Spleen (tissue), 11 donors: ENCODE measurements at regions not wholly inside any gene's neighbourhood (a gene's known extent, or its start where the extent isn't known, plus 50 kb on each side); places are given as distances from the start of the nearest gene placed in this dataset.

Experiments
- DNase-seq: peaks from one replicate; pipeline ENCODE4 v3.0.0-alpha.2; 2020
- H3K27ac ChIP-seq, 8 donors: fragments of 200-600 bp; sonication (generic) in 7 of 8; 1 replicate in 4 of 8; 2 replicates in 4 of 8; pipeline versions ENCODE4 v1.5.0 to v1.8.0; 2016 to 2021; ENCODE audit warnings: inconsistent platforms in 4 of 8, mild to moderate bottlenecking in 4 of 8, moderate library complexity in 1 of 8
- H3K27me3 ChIP-seq, 7 donors: fragments of 200-600 bp; sonication (generic) in 6 of 7; replicated peaks in 1 of 7; 1 replicate in 4 of 7; 2 replicates in 3 of 7; pipeline versions ENCODE4 v1.5.0 to v1.8.0; 2016 to 2021; ENCODE audit warnings: inconsistent platforms in 3 of 7, mild to moderate bottlenecking in 1 of 7
- H3K36me3 ChIP-seq, 6 donors: fragments of 200-600 bp; sonication (generic) in 5 of 6; 1 replicate in 4 of 6; 2 replicates in 2 of 6; pipeline versions ENCODE4 v1.5.0 to v1.8.0; 2016 to 2021; ENCODE audit warnings: inconsistent platforms in 2 of 6
- H3K4me1 ChIP-seq, 6 donors: fragments of 200-600 bp; sonication (generic) in 5 of 6; 1 replicate in 3 of 6; 2 replicates in 3 of 6; pipeline versions ENCODE4 v1.5.0 to v1.8.0; 2016 to 2021; ENCODE audit warnings: inconsistent platforms in 3 of 6
- H3K4me3 ChIP-seq, 8 donors: fragments of 200-600 bp; sonication (generic) in 7 of 8; 1 replicate in 4 of 8; 2 replicates in 4 of 8; pipeline versions ENCODE4 v1.5.0 to v1.8.0; 2016 to 2021; ENCODE audit warnings: inconsistent platforms in 4 of 8, mild to moderate bottlenecking in 4 of 8, moderate library complexity in 2 of 8
- H3K9me3 ChIP-seq, 8 donors: fragments of 200-600 bp; sonication (generic) in 7 of 8; 1 replicate in 4 of 8; 2 replicates in 4 of 8; pipeline versions ENCODE4 v1.5.0 to v1.8.0; 2016 to 2021; ENCODE audit warnings: inconsistent platforms in 4 of 8
- POLR2A ChIP-seq, 3 donors: fragments of 450-650 bp; IDR thresholded peaks; one replicate each; pipeline ENCODE4 v1.5.1; 2017; ENCODE audit warnings: antibody characterized with exemption in 3 of 3, mild to moderate bottlenecking in 1 of 3
- POLR2AphosphoS5 ChIP-seq, 3 donors: sonication (generic); formaldehyde crosslinking; IDR thresholded peaks; one replicate each; pipeline ENCODE4 v1.5.1; 2017; ENCODE audit warnings: antibody characterized with exemption in 3 of 3
- WGBS, 5 donors: extraction: QIAGEN DNeasy Blood & Tissue Kit in 3 of 5; methylation state at CpG; one replicate each; pipeline versions ENCODE4 v1.1.5 to v1.1.7; 2013 to 2018; 5-methylcytosine and 5-hydroxymethylcytosine counted together
- intact Hi-C: fragments of 100-400 bp; cut with DNase I; formaldehyde crosslinking; loops from one replicate; pipeline ENCODE4 v1.15.0; 2023; ENCODE audit warnings: low total_unique reads
- TF ChIP-seq, protein P1 (sequence below), 11 experiments: fragments of 200-600 bp in 7 of 11; fragments of 450-650 bp in 4 of 11; sonication (generic) in 4 of 11; IDR thresholded peaks in 8 of 11; conservative IDR thresholded peaks in 3 of 11; 1 replicate in 7 of 11; 2 replicates in 4 of 11; pipeline versions ENCODE4 v1.4.0 to v1.8.0; 2016 to 2021; ENCODE audit warnings: antibody characterized with exemption in 11 of 11, inconsistent platforms in 4 of 11, mild to moderate bottlenecking in 1 of 11
- donor health status: healthy with polysubstance abuse.
- donor health status: DM: no; HTN: no; CAD: no; lungs with moderate emphysema.
- donor health status: DM: no; HTN: no; CAD: no.
- donor health status: Bipolar disorder and iron deficiency.
- donor health status: healthy.
- donor health status: DM: no; HTN: no; CAD: no.
- donor health status: DM: yes; HTN: yes; CAD: no.

DNA sequence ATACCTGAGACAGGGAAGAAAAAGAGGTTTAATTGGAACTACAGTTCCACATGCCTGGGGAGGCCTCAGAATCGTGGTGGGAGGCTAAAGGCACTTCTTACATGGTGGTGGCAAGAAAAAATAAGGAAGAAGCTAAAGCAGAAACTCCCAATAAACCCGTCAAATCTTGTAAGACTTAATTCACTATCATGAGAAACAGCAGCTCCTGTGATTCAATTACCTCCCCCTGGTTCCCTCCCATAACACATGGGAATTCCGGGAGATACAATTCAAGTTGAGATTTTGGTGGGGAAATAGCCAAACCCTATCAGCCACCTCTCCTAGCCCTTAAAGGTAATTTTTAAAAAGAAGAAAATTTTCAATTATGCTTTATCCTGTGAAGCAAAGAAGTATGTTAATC, 728.8 kb downstream of the RNF144A start:
- Histone ChIP-seq H3K27ac (no peak overlapping the region), H3K36me3 (no peaks in the 10 kb centered on the region), H3K27me3 (no peaks in the 10 kb centered on the region), H3K9me3 (peaks cover 4 to 15% (median 10%) of the 10 kb centered on the region in 8 donors), H3K4me3 (no peak overlapping the region), H3K4me1 (no peaks in the 10 kb centered on the region)
- WGBS, 5 donors = 71 to 90% (median 79%) methylated on average over 3 of the region's 3 CpGs
- TF ChIP-seq POLR2A (IDR thresholded peaks at IDR 0.05) (no peak), POLR2AphosphoS5 (IDR thresholded peaks at IDR 0.05) (no peak)
- TF ChIP-seq, protein P1, sequence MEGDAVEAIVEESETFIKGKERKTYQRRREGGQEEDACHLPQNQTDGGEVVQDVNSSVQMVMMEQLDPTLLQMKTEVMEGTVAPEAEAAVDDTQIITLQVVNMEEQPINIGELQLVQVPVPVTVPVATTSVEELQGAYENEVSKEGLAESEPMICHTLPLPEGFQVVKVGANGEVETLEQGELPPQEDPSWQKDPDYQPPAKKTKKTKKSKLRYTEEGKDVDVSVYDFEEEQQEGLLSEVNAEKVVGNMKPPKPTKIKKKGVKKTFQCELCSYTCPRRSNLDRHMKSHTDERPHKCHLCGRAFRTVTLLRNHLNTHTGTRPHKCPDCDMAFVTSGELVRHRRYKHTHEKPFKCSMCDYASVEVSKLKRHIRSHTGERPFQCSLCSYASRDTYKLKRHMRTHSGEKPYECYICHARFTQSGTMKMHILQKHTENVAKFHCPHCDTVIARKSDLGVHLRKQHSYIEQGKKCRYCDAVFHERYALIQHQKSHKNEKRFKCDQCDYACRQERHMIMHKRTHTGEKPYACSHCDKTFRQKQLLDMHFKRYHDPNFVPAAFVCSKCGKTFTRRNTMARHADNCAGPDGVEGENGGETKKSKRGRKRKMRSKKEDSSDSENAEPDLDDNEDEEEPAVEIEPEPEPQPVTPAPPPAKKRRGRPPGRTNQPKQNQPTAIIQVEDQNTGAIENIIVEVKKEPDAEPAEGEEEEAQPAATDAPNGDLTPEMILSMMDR (IDR thresholded peaks at IDR 0.05 in 8 of 11, conservative IDR thresholded peaks at IDR 0.05 in 3 of 11) = no peak
- no peak for DNase-seq
- intact Hi-C loops = no loop called here

DNA sequence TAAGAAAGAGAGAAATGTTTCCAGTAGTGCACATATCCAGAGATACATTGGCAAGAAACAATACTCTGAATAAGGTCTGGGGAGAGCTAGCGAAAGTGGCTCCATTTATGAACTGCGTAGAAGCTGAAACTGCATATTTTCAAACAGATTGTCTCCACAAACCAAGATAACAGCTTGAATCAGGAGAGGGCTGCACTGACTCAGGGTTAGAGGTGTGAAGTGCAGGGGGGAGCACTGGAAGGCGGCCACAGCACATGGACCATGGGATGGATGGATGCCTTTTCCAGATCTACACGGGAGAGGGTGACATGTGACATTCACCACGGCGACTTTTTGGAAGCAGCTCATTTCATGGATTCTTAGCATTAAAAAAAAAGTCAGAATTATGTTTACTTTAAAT, 729.4 kb downstream of the RNF144A start:
- H3K27ac ChIP-seq = no peak overlapping the region
- H3K4me1 ChIP-seq = no peaks in the 10 kb centered on the region
- 83 to 94% (median 91%) methylated on average over 6 of the region's 6 CpGs for WGBS, 5 donors
- H3K27me3 ChIP-seq = no peaks in the 10 kb centered on the region
- peaks cover 0 to 10% (median 3%) of the 10 kb centered on the region in 8 donors for H3K9me3 ChIP-seq
- intact Hi-C loops = no loop called here
- H3K36me3 ChIP-seq = no peaks in the 10 kb centered on the region
- DNase-seq = no peak
- TF ChIP-seq, protein P1 (IDR thresholded peaks at IDR 0.05 in 8 of 11, conservative IDR thresholded peaks at IDR 0.05 in 3 of 11) = no peak
- TF ChIP-seq POLR2A (IDR thresholded peaks at IDR 0.05) (no peak), POLR2AphosphoS5 (IDR thresholded peaks at IDR 0.05) (no peak)
- H3K4me3 ChIP-seq = no peak overlapping the region

DNA sequence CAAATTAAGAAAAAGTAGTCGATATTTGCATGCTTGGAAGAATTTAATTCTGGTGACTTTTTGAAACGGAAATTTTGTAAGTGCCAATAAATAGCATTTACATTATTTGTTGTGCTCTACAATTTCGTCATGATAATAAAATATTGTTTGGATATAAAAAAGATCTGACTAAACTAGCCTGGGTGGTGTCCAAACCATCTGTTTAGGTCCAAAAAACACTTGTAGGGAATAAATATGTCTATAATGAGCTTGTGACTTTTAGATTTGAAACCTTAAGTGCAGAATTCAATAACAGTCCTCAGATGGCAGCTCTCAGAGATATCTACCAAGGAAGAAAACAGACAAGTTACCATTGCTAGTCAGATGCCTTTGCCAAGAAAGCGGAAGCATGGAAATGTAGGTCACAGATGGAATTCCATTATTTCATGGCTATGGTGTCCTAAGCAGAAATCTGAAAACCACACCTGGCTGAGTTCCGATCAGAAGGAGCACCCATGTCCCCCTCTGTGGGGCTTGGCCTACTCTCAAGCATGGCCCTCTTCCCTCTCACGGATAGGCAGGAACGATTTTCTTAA, 731.1 kb downstream of the RNF144A start:
- peaks cover 0 to 2% (median 0%) of the 10 kb centered on the region in 7 donors for H3K27me3 ChIP-seq
- H3K36me3 ChIP-seq = no peaks in the 10 kb centered on the region
- DNase-seq = no peak
- 86 to 94% (median 93%) methylated on average over 7 of the region's 7 CpGs for WGBS, 5 donors
- no peak overlapping the region for H3K4me3 ChIP-seq
- intact Hi-C loops = no loop called here
- peaks cover 0 to 13% (median 4%) of the 10 kb centered on the region in 8 donors for H3K9me3 ChIP-seq
- H3K27ac ChIP-seq = no peak overlapping the region
- TF ChIP-seq POLR2AphosphoS5 (IDR thresholded peaks at IDR 0.05) = no peak
- TF ChIP-seq, protein P1 (IDR thresholded peaks at IDR 0.05 in 8 of 11, conservative IDR thresholded peaks at IDR 0.05 in 3 of 11) = no peak
- TF ChIP-seq POLR2A (IDR thresholded peaks at IDR 0.05) = no peak
- no peaks in the 10 kb centered on the region for H3K4me1 ChIP-seq

DNA sequence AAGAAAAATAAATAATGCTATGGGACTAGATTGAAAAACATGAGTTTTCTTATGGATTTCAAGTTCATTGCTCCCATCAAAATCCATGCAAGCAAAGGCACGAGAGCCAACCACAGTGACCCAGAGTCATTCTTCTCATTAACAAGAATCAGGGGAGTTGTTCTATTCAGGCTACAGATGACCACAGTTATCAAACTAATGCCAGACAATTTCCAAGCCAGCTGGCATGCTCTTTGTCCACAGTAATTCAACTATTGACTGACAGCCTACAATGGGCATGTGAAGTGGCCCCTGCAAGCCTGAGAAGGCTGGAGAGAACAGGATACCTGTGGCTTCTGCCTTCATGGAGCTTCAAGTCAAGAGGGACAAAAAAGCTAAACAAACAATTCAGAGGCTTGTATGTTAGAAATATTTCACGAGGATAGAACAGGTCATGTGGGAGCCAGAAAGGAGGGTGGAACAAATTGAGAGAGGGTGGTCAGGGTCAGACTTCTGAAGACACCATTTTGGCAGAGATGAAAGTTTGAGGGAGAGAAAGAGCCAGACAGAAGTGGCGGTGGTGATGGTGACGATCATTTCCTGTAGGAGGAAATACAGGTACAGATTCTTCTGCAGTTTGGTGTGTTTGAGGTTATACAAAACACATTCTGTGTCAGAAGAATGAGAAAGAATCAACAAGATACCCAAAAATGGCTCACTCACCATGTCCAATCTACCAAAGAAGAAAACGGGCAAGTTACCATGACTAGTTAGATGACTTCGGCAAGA, 732.4 kb downstream of the RNF144A start:
- WGBS, 5 donors = 63 to 80% (median 74%) methylated on average over 6 of the region's 6 CpGs
- TF ChIP-seq POLR2AphosphoS5 (IDR thresholded peaks at IDR 0.05) = no peak
- TF ChIP-seq, protein P1 (IDR thresholded peaks at IDR 0.05 in 8 of 11, conservative IDR thresholded peaks at IDR 0.05 in 3 of 11) = no peak
- no peak for TF ChIP-seq POLR2A (IDR thresholded peaks at IDR 0.05)
- intact Hi-C loops = no loop called here
- no peak overlapping the region for H3K4me3 ChIP-seq
- peak overlapping the region in 3 of 8 donors; percentile 41 to 63 (median 42) for H3K27ac ChIP-seq
- H3K36me3 ChIP-seq = no peaks in the 10 kb centered on the region
- H3K27me3 ChIP-seq = peaks cover 0 to 3% (median 0%) of the 10 kb centered on the region in 7 donors
- DNase-seq = no peak
- H3K9me3 ChIP-seq = peaks cover 0 to 23% (median 12%) of the 10 kb centered on the region in 8 donors
- H3K4me1 ChIP-seq = no peaks in the 10 kb centered on the region
